Esophagus muscularis mucosa (tissue), 4 donors: ENCODE measurements at regions not wholly inside any gene's neighbourhood (a gene's known extent, or its start where the extent isn't known, plus 50 kb on each side); places are given as distances from the start of the nearest gene placed in this dataset.

Source experiments
- CTCF ChIP-seq, 3 experiments: fragments of 200-600 bp in 2 of 3; fragments of 450-650 bp in 1 of 3; sonication (generic) in 2 of 3; IDR thresholded peaks; one replicate each; pipeline ENCODE4 v1.5.1; 2017 to 2019; ENCODE audit warnings: antibody characterized with exemption in 3 of 3, mild to moderate bottlenecking in 2 of 3, moderate library complexity in 1 of 3
- EP300 ChIP-seq: sonication (generic); formaldehyde crosslinking; IDR thresholded peaks from one replicate; pipeline ENCODE4 v1.6.1; 2017; ENCODE audit warnings: antibody characterized with exemption
- POLR2A ChIP-seq: fragments of 450-650 bp; IDR thresholded peaks from one replicate; pipeline ENCODE4 v1.6.1; 2017; ENCODE audit warnings: antibody characterized with exemption, moderate library complexity, mild to moderate bottlenecking, low read depth
- POLR2AphosphoS5 ChIP-seq, 2 donors: sonication (generic); formaldehyde crosslinking; IDR thresholded peaks; one replicate each; pipeline ENCODE4 v1.6.1; 2017; ENCODE audit warnings: antibody characterized with exemption in 2 of 2

DNA sequence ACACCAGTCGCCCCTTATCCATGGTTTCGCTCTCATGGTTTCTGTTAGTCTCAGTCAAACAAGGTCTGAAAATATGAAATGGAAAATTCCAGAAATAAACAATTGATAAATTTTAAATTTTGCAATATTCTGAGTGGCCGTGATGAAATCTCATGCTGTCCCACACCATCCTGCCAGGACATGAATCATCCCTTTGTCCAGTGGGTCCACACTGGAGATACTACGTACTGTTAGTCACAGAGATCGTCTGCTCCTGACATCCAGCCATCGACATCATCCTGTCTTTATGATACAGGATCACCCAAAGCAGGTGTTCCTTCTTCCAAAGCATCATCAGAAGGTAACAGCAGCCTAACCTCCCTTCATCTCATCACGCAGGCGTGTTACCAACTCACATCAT, 76.5 kb upstream of the MSX1 start:
- TF ChIP-seq POLR2A (no peak), CTCF (IDR thresholded peaks at IDR 0.05) (no peak), POLR2AphosphoS5 (IDR thresholded peaks at IDR 0.05) (no peak), EP300 (no peak)
